ENCODE measurements at regions not wholly inside any gene's neighbourhood (a gene's known extent, or its start where the extent isn't known, plus 50 kb on each side); places are given as distances from the start of the nearest gene placed in this dataset.

DNA sequence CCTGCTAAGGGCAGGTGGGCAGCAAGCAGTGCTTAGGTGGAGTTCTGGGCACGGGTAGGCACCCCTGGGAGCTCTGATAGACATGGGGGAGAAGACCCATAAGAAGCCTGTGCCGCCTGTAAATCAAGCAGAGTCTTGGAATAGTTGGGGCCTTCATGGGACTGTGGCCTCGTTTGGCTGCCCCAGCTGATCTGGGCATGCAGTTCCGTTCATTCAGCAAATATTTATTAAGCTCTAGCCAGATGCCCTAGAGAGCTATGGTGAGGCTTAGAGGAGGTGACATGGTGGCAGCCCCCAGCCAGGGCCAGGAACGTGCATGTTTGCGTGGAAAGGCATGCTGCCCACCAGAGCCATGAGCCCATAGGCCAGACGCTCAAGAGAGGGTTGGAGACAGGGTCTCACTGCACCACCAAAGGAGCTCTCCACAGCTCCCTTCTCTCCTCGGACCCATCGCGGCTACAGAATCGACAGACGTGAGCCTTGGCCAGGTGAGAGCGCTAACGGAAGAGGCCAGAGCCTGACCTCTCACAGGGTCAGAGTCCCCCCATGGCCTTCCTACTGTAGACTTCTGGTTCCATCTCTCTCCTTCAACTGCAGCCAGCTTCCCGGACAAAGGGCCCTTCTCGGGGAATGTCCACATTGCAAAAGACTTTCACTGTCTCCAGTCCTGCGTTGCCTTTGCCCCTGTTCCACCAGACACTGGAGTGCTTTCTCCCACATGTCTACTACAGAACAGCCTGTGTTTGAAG, 135.7 kb downstream of the INHBB start:
- no peak for DNase-seq

DNA sequence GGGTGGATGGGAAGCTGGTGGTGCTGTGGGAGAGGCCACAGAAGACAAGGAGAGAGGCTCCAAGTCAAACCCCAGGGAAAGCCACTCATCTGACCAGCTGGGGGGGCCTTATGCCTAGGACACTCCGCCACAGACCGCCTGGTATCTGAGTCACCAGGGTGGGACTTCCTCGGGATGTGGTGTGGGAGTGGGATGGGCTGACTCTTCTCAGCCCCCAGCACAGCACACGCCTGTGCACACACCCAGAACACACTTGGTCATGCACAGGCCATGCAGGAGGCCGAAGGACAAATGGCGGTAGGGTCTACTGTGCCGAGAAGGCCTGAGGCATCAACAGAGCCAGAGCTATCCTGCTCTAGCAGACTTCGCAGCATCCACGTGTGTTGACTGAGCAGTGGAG, 136.4 kb downstream of the INHBB start:
- no peak for DNase-seq

DNA sequence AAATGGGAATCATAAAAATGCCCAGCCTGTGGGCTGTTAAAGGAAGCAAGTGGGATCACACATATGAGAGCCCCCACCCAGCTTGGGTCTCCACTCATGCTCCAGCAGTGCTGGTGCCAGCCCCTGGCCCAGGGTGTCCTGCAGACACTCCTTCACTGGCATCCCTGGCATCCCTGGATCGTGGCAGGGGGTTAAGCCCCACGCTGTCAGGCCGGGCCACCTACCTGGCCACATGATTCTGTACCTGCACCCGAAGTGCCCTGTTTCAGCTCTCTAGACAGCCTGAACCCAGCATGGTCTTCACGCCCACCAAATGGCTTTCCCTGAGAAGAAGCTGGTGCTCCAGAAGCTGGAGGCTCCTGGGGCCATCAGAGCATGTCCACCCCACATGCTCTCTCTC, 137.4 kb downstream of the INHBB start:
- no peak for DNase-seq

DNA sequence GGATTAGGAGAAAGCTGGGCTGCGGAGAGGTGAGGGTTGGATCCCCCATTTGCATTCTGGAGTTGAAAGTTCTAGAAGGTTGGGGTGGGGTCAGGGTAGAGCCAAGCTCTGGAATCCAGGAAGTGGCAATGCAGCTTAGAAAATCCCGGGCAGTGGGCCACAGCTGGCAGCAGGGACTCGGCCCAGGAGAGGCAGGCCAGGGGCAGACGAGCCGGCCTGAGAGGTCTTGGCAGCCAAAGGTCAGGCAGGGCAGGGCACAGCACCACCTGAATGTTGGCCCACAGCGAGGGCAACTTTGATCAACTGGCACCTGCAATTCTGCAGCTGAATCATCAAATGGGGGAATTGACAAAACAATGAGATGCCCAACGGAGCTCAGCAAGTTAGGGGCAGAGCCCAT, 139.2 kb downstream of the INHBB start:
- DNase-seq = no peak

DNA sequence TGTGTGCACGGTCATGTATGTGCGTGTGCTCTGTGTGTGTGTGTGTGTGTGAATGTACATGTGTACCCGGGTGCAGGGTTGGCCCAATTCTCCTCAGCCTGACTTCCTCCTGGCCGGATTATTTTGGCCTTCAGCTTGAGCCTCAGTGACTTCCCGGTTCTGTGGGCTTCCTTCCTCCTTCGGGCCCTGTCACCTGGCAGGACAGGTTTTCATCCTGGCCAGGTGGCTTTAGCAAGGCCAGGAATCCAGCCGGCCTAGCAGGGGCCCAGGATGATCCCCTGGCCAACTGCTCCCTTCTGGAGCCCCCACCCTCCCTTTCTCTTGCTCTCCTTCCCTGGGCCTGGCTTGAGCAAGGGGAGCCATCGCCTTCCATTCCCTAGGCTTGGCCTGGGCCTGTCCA, 140.5 kb downstream of the INHBB start:
- no peak for DNase-seq

DNA sequence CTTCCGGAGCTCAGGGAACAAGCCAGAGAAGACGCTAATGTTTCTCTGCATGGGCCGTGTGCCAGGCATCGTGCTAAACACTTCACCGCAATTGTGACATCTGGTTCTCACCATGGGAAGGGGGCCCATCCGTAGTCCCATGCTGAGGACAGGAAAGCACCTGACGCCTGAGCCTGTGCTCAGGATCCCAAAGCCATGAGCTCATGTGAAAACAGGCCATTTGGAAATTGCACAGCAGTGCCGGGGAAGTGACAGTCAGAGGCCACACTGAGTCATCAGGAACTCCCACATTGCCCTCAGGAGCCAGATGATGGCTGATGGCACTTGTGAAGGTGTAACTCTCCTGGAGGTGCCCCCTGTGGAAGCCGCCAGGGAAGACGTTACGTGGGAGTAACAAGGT, 141.0 kb downstream of the INHBB start:
- no peak for DNase-seq

DNA sequence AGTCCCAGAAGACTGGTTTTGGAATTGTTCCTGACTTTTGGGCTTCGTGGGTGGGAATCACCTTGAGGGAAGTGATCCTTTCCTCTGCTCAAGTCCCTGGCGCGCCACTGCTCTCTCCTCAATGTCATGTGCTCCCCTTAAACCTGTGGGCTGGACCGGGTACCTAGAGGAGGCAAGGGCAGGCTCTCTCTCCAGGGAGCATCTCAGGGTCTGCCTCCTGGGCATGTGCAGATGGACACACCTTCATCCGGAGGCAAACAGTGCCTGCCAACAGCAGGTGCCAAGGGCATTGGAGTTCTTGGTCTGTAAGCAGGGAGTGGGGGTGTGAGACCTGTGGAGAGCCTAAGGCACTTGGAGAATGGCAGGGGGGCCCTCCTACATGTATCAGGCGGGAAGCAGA, 142.6 kb downstream of the INHBB start:
- no peak for DNase-seq

DNA sequence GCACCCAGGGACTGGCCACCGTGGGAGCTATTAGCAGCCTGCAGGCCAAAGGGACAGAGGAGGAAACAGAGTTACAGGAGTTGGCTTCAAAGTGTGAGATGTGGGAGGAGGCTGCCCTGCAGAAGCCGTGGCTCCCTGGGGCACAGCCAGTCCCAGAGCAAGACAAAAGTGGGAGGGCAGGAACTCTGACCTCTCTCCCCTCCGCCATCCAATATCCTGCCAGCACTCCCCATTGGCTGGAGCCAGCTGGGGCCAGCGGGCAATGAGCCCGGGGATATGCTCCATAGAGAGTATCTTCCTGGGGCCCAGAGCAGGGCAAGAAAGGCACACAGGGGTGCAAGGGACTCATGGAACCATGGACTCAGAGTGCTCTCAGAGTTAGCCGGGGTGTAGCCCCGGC, 143.1 kb downstream of the INHBB start:
- no peak for DNase-seq

DNA sequence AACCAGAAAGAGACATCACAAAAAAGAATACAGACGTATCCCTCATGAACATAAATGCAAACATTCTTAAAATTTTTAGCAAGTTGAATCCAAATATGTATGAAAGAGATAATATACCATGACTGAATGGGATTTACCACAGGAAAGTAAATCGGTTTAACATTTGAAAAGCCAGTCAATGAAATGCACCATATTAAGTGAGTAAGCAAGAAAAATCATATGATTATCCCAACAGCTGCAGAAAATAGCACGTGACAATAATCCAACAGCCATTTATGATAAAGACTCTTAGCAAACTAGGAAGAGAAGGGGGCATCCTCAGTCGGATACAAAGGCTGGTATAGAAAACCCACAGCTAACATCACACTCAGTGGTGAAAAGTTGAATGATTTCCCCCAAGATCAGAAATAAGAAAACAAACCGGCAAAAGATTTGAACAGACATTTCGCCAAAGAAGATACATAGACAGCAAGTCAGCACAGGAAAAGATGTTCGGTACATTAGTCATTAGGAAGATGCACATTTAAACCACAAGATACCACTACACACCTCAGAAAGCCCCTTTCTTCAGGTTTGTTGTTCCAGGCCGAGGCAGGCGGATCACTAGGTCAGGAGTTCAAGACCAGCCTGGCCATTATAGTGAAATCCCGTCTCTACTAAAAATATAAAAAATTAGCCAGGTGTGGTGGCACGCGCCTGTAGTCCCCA, 144.3 kb downstream of the INHBB start:
- DNase-seq = no peak

DNA sequence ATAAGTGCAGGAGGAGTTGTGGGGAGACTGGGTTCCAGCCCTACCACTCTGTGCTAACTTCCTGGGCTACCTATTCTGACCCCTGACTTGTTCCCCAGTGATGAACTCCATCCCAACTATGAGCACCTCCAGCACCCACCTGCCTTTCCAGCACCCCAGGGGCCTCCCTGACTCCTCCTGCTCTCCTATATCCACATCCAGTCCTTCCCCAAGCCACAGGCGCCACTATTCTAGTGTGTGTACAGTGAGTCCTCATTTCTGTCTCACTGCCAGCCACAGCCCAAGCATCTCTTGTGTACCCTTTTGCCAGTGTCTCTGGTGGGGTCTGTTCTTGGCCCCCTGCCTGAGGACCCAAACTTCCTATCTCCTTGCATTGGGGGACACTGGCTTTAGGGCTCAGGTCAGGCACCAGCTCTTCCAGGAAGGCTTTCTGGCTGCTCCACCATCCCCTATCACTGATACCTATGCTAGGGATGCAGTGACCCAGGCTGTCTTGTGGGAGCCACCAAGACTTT, 145.2 kb downstream of the INHBB start:
- no peak for DNase-seq

DNA sequence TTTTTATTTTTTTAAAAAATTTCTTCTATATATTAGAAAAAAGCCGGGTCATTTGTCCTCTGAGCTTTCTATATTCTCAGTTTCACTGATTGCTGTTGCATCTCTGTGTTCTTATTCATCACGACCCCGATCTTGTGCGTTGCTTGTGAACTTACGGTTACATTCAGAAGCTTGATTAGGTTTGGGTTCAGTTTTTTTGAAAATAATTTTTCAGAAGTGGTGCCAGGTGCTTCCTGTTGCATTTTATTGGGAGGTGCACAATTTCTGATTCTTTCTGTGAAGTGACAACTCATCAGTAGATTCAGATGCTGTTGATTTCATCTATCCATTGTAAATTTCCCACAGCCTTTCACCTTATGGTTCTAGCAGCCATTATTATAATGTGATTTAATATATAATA, 147.3 kb downstream of the INHBB start:
- no peak for DNase-seq

DNA sequence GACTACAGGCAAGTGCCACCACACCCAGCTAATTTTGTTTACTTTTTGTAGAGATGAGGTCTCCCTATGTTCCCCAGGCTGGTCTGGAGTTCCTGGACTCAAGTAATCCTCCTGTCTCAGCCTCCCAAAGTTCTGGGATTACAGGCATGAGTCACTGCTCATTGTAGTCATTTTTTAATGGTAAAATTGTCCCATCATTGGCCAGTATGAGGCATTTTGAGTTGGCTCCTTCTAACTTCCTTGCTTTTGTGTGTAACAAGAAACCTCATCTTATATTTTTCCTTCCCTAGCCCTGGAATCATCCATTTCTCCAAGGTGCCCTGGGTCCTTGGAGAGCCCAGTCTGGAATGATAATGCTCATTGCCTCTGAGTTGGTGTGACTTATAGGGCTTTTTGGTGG, 148.5 kb downstream of the INHBB start:
- DNase-seq = no peak

DNA sequence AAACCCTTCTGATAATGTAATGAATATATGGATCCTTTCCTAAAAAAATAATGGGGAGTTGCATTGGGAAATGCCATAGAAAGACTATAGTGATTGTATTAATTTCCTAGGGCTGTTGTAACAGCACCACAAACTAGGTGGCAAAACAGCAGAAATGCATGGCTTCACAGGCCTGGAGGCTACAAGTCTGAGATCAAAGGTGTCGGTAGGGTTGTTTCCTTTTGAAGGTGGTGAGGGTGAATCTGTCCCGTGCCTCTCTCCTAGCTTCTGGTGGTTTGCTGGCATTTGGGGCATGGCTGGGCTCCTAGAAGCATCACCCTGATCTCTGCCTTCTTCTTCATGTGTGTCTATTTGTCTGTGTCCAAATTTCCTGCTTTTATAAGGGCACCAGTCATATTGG, 149.7 kb downstream of the INHBB start:
- DNase-seq = no peak

DNA sequence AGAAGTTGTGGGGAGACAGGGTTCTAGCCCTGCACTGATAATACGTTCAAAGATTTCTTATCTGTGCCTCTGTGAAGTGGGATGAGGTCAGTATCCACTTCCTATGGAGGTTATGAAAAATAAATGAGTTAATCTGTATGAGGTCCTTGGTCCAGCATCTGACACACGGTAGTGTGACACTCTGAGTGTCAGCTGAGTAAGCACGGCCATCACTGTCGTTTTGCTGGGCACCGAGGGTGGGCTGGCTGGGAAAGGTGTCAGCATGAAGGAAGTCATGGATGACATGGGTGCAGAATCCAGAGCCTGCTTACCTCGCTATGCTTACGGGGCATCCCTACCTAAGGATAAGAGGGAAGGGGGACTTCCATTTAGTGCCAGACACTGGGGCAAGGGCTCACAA, 150.3 kb downstream of the INHBB start:
- DNase-seq = no peak

DNA sequence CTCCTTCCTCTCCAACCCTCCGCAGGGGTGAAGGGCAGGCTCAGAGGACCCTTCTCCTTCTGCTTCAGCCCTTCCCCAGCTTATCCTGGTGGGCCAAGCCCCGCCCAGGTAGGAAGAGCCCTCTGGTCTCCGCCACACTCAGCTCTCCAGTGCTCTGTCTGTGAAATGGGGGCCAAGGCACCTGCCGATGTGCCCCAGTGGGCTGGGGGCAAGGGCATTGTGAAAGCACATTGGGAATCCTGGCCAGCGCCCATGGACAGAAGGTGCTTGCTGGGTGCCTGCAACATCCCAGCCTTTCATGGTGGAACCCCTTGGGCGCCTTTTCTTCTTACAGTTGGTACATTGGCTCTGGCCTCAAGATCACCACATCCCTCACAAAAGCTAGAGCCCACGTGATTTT, 150.8 kb downstream of the INHBB start:
- no peak for DNase-seq

DNA sequence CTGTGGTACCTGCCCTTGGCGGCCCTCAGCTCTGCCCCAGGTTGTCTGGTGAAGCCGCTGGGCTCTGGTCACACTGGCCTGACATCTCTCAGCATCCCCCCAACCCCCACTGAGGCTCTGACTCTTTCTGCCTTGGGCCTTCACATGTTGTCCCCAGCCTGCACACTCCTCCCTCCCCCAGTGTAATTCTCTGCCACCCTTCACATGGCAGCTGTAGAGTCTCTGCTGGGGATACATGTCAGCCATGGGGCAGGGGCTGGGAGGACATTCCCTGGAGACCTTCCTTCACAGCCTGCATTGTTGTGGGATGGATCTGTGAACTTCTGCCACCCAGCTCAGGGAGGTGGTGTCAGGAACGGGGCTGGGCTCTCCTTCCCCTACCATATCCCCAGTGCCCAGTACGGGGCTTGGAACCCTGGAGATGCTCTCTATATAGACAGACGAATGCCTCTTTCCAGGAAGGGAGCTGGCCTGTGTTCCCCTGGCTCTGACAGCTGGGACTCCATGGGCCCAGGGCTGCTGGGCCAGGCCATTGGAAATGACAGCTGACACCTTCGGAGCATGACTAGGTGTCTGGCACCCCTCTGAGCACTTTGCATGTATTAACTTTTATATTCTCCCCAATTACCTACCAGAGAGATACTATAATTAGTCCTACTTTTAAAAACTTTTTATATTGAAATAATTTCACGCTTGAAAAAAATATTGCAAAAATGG, 151.5 kb downstream of the INHBB start:
- DNase-seq = no peak

DNA sequence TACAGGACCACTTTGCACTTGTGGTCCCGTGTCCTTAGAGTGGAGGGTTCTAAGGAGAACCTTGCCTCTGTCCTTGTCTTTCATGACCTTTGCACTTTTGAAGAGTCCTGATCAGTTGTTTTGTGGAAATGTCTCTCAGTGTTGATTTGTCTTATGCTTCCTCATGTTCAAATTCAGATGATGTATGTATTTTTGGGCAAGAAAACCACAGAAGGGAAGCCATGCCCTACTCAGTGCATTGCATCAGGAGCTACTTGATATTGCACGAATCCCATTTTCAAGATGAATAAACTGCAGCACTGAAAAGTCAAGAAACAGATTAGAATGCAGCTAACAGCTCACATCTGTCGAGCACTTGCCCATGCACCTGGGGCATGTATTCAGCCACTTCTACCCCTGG, 152.2 kb downstream of the INHBB start:
- DNase-seq = no peak

DNA sequence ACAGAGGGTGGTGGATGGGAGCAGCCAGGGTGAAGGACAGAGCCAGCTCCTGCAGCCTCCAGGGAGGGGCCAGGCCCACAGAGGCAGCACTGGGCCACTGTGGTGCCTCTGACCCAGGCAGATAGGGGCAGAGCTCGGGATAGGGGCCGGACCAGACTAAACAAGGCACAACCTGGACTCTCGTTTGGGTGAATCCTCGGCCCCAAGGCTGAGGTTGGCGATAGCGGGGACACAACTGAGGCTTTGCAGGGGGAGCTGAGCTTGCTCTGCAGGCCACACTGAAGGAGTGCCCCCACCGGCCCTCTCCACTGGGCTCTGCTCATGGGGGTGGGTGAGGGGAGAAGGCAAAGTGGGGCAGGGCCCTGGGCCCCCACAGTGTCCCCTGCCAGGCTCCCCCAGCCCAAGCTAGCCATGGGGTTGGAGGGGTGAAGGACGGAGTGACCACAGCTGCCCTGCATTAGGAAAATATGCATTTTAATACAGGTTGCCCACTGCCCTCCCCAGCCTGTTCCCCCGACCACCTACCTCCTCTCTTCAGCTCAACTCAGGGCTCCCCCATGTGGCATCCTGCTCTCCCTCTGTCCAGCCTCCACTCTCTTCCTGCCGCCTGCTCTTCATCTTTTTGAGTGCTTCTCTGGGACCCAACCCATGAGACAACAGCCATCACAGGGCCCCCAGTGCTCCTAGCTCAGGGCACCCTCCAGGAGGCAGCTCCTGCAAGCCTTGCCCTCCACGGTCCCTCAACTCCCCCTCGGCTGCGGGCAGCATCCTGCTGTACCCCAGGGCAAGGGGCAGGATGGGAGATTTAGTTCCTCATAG, 152.8 kb downstream of the INHBB start:
- no peak for DNase-seq

DNA sequence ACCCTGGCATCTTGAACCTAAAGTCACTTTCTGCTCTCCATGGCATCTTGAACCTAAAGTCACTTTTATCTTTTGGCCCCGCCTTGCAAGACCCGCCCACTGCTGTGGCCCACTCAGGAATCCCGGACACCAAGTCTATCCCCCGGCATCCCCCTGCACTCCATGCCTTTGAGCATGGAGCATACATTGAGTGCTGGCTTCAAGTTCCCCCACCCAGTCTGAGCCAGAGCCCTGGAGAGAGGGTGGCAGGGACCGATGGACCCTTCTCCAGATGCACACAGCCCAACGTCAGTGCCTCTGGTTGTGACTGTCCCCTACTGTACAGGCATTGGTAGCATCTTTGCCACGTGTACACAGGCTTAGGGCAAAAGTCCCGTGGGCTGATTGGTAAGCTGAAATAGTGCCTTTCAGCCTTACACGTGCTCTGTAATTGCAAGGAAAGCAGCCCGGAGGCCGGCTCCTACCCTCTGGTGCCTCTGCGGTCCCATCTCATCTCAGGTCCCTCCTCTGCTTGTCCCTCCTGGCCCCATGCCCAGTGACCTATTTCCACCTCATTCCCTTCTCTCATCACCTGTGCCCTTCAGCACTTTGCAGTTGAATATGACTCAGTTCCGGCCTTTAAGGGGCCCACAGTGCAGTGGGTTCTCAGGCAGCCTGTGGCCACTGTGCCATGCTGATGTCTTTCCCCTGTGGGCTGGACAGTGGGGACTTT, 154.0 kb downstream of the INHBB start:
- DNase-seq = no peak

DNA sequence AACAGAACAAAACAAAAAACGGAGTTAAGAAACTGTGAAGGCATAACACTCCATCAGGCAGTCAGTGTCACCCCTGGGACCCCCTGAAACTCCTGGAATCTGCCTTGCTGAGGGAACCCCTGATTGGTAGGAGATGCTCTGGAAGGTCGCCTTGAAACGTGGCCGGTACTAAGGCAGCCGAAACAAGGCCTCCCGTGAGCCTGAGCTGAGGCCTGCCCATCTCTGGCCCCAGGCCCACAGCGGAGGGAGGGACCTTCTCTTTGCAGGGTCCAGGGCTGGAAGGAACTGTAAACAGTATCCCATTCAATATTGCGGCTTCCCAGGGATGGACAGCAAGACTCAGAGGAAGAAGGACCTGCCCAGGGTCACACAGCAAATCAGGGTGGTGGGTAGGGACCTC, 155.7 kb downstream of the INHBB start:
- no peak for DNase-seq

DNA sequence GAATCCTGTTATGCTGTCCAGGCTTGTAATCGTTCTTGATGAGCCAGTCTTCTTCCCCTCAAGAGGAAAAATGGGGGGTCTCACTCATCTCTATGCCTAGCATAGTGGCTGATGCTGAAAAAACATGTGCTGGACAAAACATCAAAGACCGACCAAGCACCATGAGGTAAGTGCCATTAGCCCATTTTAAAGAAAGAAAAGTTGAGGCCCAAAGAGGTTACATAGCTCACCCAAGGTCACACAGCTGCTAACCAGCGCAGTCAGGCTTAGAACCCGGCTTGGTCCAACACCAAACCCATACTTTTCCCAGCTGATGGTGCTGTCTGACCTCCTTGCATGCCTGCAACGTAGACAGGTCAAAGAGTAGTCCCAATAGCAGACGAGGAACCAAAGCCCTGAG, 156.4 kb downstream of the INHBB start:
- no peak for DNase-seq

DNA sequence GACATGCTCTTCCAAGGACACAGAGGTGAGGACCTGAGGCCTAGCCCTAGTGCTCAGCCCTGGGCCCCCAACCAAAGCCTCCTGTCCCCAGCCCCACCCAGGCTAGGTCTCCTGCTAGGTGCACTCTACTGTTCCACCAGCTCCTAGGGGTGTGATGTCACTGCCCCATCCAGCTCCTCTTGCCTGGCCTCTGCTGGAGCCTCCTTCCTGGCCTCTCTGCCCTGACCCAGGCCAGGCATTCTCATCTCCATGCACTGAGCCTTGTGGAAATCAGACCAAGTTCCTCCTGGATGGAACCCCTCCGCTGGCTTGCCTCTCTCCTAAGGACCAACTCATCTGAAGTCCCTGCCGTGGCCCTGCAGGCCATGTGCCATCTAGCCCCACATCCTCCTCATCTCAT, 156.8 kb downstream of the INHBB start:
- no peak for DNase-seq
